H1 (cell line): ENCODE measurements at regions not wholly inside any gene's neighbourhood (a gene's known extent, or its start where the extent isn't known, plus 50 kb on each side); places are given as distances from the start of the nearest gene placed in this dataset.

Experiments
- ATF3 ChIP-seq: IDR thresholded peaks from 2 replicates; pipeline ENCODE4 v1.6.1; 2011; ENCODE audit warnings: low read depth, mild to moderate bottlenecking, low read length; ENCODE audit not compliant: insufficient read depth
- EP300 ChIP-seq, 2 experiments: IDR thresholded peaks; 1 replicate in 1 of 2; 2 replicates in 1 of 2; pipeline ENCODE4 v1.6.1; 2011 to 2012; ENCODE audit warnings: low read depth in 2 of 2, low read length in 2 of 2, mild to moderate bottlenecking in 2 of 2, borderline replicate concordance in 1 of 2, inconsistent platforms in 1 of 2, moderate library complexity in 1 of 2
- EZH2 ChIP-seq: fragments of 200-600 bp; sonication (generic); IDR thresholded peaks from 2 replicates; pipeline ENCODE4 v1.7.1; 2012; ENCODE audit warnings: low read depth, mild to moderate bottlenecking, moderate library complexity, low read length, inconsistent platforms; ENCODE audit not compliant: severe bottlenecking
- JUND ChIP-seq: IDR thresholded peaks from 2 replicates; pipeline ENCODE4 v1.6.1; 2011; ENCODE audit warnings: mild to moderate bottlenecking, improper control_type of control experiment, low read length
- KDM1A ChIP-seq: fragments of 200-600, 300-600 bp; sonication (generic); IDR thresholded peaks from 2 replicates; pipeline ENCODE4 v1.7.1; 2016; ENCODE audit warnings: mild to moderate bottlenecking, low read length, borderline replicate concordance
- POLR2A ChIP-seq, 2 experiments: IDR thresholded peaks; 1 replicate in 1 of 2; 2 replicates in 1 of 2; pipeline ENCODE4 v1.6.1; 2011; ENCODE audit warnings: low read depth in 2 of 2, low read length in 2 of 2, mild to moderate bottlenecking in 2 of 2; ENCODE audit errors: control extremely low read depth in 1 of 2
- POLR2AphosphoS5 ChIP-seq: IDR thresholded peaks from 2 replicates; pipeline ENCODE4 v1.6.1; 2011; ENCODE audit warnings: low read depth, low read length
- RFX5 ChIP-seq: IDR thresholded peaks from 2 replicates; pipeline ENCODE4 v1.6.1; 2011; ENCODE audit warnings: low read depth, low read length, improper control_type of control experiment, borderline replicate concordance
- RNF2 ChIP-seq: fragments of 200-900, 300-1000 bp; sonication (generic); IDR thresholded peaks from 2 replicates; pipeline ENCODE4 v1.7.1; 2016; ENCODE audit warnings: borderline replicate concordance, low read depth, mild to moderate bottlenecking, antibody characterized with exemption, low read length; ENCODE audit not compliant: poor library complexity, severe bottlenecking; ENCODE audit errors: missing control alignments
- TBP ChIP-seq: IDR thresholded peaks from 2 replicates; pipeline ENCODE4 v1.6.1; 2011; ENCODE audit warnings: low read depth, low read length, improper control_type of control experiment
- TF ChIP-seq, protein P1 (sequence below): IDR thresholded peaks from 2 replicates; pipeline ENCODE4 v1.6.1; 2012; ENCODE audit warnings: inconsistent platforms
- TF ChIP-seq, protein P2 (sequence below), 3 experiments: IDR thresholded peaks; 1 replicate in 2 of 3; 2 replicates in 1 of 3; pipeline versions ENCODE4 v1.5.1 to v1.6.1; 2011; ENCODE audit warnings: low read length in 3 of 3, mild to moderate bottlenecking in 3 of 3, inconsistent platforms in 2 of 3, low read depth in 1 of 3, moderate library complexity in 1 of 3; ENCODE audit not compliant: insufficient read depth in 1 of 3; ENCODE audit errors: control extremely low read depth in 1 of 3

GRCh38 chr16:6672507-6672906 is 660.1 kb upstream of the RBFOX1 start:
- TF ChIP-seq, protein P1, sequence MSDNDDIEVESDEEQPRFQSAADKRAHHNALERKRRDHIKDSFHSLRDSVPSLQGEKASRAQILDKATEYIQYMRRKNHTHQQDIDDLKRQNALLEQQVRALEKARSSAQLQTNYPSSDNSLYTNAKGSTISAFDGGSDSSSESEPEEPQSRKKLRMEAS: no peak
- no peak for TF ChIP-seq KDM1A
- TF ChIP-seq POLR2AphosphoS5: no peak
- TF ChIP-seq, protein P2, sequence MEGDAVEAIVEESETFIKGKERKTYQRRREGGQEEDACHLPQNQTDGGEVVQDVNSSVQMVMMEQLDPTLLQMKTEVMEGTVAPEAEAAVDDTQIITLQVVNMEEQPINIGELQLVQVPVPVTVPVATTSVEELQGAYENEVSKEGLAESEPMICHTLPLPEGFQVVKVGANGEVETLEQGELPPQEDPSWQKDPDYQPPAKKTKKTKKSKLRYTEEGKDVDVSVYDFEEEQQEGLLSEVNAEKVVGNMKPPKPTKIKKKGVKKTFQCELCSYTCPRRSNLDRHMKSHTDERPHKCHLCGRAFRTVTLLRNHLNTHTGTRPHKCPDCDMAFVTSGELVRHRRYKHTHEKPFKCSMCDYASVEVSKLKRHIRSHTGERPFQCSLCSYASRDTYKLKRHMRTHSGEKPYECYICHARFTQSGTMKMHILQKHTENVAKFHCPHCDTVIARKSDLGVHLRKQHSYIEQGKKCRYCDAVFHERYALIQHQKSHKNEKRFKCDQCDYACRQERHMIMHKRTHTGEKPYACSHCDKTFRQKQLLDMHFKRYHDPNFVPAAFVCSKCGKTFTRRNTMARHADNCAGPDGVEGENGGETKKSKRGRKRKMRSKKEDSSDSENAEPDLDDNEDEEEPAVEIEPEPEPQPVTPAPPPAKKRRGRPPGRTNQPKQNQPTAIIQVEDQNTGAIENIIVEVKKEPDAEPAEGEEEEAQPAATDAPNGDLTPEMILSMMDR (IDR thresholded peaks at IDR 0.05; ENCODE audit: control extremely low read depth in 1 of 3, insufficient read depth in 1 of 3, low read depth in 1 of 3, low read length in 3 of 3): no peak
- no peak for TF ChIP-seq EZH2
- TF ChIP-seq ATF3: no peak
- no peak for TF ChIP-seq POLR2A (IDR thresholded peaks at IDR 0.05; ENCODE audit: control extremely low read depth in 1 of 2, low read depth in 2 of 2, low read length in 2 of 2)
- no peak for TF ChIP-seq RFX5
- no peak for TF ChIP-seq RNF2
- no peak for TF ChIP-seq EP300 (IDR thresholded peaks at IDR 0.05; ENCODE audit: borderline replicate concordance in 1 of 2, low read depth in 2 of 2, low read length in 2 of 2)
- TF ChIP-seq JUND: no peak
- TF ChIP-seq TBP: no peak
